ENCODE measurements at regions not wholly inside any gene's neighbourhood (a gene's known extent, or its start where the extent isn't known, plus 50 kb on each side); places are given as distances from the start of the nearest gene placed in this dataset.
A peak's percentile ranks its signal among the peaks of the same experiment; 100 is the strongest.

DNA sequence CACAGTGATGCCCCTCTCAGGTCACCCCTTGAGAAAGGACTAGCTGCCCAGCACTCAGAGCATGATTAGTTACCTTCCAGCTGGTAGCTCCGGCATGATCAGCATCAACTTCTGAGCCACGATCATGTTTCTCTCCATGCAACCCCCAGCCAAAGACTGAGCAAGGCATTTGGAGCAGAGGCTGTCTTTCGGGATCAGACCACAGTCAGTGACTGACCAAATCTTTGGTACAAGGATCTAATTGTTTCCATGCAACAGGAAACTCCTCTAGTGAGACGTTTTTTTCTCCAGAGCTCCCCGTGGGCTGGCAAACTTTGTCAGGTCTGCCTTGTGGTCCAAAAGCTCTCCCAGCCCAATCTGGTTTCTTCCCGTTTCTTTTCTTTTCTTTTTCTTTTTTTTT, 244.3 kb downstream of the METTL4 start:
- no peak overlapping the region for H3K4me3 ChIP-seq (ENCODE audit: low read depth, low read length)
- TF ChIP-seq, protein P1, sequence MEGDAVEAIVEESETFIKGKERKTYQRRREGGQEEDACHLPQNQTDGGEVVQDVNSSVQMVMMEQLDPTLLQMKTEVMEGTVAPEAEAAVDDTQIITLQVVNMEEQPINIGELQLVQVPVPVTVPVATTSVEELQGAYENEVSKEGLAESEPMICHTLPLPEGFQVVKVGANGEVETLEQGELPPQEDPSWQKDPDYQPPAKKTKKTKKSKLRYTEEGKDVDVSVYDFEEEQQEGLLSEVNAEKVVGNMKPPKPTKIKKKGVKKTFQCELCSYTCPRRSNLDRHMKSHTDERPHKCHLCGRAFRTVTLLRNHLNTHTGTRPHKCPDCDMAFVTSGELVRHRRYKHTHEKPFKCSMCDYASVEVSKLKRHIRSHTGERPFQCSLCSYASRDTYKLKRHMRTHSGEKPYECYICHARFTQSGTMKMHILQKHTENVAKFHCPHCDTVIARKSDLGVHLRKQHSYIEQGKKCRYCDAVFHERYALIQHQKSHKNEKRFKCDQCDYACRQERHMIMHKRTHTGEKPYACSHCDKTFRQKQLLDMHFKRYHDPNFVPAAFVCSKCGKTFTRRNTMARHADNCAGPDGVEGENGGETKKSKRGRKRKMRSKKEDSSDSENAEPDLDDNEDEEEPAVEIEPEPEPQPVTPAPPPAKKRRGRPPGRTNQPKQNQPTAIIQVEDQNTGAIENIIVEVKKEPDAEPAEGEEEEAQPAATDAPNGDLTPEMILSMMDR (IDR thresholded peaks at IDR 0.05; ENCODE audit: insufficient read depth, low read depth, low read length), result no peak
- no peak for DNase-seq (ENCODE audit: low read depth)

DNA sequence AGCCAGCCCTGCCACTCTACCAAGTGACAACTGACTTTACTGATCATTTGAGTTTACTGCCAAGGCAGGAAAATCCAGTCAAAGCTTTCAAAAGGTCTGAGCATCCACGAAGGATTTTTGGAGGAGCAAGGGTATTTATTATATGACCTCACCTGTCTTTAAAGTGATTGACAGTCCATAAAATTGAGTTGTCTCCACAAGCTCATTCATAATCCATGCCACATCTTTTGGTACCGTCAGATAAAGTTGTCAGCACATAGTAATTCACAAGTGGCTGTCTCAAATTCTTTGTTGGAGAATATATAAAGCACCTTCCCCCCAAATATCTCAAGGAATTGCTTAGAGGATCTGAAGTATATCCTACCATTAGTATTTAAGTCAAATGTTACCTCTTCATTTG, 240.5 kb downstream of the METTL4 start:
- TF ChIP-seq, protein P1 (IDR thresholded peaks at IDR 0.05; ENCODE audit: insufficient read depth, low read depth, low read length), result no peak
- H3K4me3 ChIP-seq (ENCODE audit: low read depth, low read length), result no peak overlapping the region
- no peak for DNase-seq (ENCODE audit: low read depth)

- no peak overlapping the region for H3K4me3 ChIP-seq (ENCODE audit: low read depth, low read length)
- TF ChIP-seq, protein P1 (IDR thresholded peaks at IDR 0.05; ENCODE audit: insufficient read depth, low read depth, low read length), result no peak
- DNase-seq (ENCODE audit: low read depth), result peak; percentile 9
Observed at GRCh38 chr18:2331491-2331890, 239.8 kb downstream of the METTL4 start.

DNA sequence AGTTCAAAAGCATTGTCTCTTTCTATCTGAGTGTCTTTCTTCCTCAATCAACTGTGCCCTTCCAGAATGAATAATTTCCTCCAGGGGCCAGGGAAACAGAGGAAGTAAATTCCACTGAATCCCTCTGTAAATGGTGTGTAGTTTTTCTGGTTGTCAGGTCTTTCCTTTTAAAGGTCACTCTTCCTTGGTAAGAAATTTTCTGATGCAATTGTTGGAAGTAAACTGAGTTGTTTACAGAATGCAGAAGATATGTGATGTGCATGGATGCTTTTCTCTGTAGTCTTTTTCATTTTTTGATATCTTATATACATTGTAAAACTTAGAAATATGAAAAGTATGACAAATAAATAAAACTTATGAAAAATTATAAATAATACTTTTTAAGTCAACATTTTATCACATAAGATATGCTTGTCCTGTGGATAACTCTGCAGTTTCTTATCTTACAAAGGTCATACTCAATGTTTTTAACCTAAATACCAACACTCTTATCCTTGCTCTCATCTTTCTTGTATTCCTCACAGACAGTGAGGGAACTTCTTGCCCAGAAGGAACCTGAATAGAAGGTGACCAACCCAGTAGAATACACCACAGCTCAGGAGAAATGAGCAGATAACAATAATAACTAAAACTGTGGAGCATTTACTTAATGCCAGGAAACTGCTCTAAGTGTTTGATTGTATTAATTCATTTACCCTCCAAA, 234.5 kb downstream of the METTL4 start:
- no peak for DNase-seq (ENCODE audit: low read depth)
- TF ChIP-seq, protein P1 (IDR thresholded peaks at IDR 0.05; ENCODE audit: insufficient read depth, low read depth, low read length), result no peak

DNA sequence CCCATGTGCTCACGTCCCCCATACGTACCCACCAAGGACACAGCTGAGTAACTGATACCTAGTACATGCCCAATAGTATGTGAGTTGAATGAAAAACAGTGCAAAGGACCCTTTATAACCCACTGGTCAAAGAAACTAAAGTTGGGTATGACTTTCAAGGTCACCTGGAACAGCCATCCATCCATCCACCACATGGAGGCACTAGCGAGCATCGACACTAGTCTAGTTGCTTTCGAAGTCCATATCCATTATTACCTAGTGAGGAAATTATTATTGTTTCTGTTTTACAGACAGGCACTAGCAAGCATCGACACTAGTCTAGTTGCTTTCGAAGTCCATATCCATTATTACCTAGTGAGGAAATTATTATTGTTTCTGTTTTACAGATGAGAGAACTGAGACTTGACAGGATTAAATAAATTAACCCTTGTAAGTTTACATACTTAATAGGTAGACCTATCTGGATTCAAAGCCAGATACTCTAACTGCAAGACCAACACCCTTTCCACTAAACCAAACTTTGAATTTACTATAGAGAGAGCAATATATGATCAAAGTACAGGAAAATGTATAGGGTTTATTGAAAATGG, 233.7 kb downstream of the METTL4 start:
- no peak overlapping the region for H3K4me3 ChIP-seq (ENCODE audit: low read depth, low read length)
- DNase-seq (ENCODE audit: low read depth), result peak; percentile 31
- TF ChIP-seq, protein P1 (IDR thresholded peaks at IDR 0.05; ENCODE audit: insufficient read depth, low read depth, low read length), result peak; percentile 51

More for the DNA sequence above, 234.5 kb downstream of the METTL4 start:
- H3K4me3 ChIP-seq (ENCODE audit: low read depth, low read length), result no peak overlapping the region

- DNase-seq (ENCODE audit: low read depth), result no peak
- TF ChIP-seq, protein P1 (IDR thresholded peaks at IDR 0.05; ENCODE audit: insufficient read depth, low read depth, low read length), result no peak
- H3K4me3 ChIP-seq (ENCODE audit: low read depth, low read length), result no peak overlapping the region
Observed at GRCh38 chr18:2338601-2339000, 232.7 kb downstream of the METTL4 start.

Measured in fibroblast of villous mesenchyme (primary cell).